Mucosa of rectum (tissue), 2 donors: ENCODE measurements at regions not wholly inside any gene's neighbourhood (a gene's known extent, or its start where the extent isn't known, plus 50 kb on each side); places are given as distances from the start of the nearest gene placed in this dataset.

Source experiments
- H3K27ac ChIP-seq, 2 donors: one replicate each; pipeline ENCODE4 v1.7.0; 2013; ENCODE audit warnings: inconsistent platforms in 2 of 2, low read depth in 2 of 2, low read length in 2 of 2
- H3K27me3 ChIP-seq, 2 donors: one replicate each; pipeline ENCODE4 v1.7.0; 2013; ENCODE audit warnings: low read length in 2 of 2; ENCODE audit not compliant: control insufficient read depth in 2 of 2, insufficient read depth in 2 of 2
- H3K36me3 ChIP-seq, 2 donors: one replicate each; pipeline ENCODE4 v1.7.0; 2013; ENCODE audit warnings: low read length in 2 of 2; ENCODE audit not compliant: control insufficient read depth in 2 of 2, insufficient read depth in 2 of 2
- H3K4me1 ChIP-seq, 2 donors: one replicate each; pipeline ENCODE4 v1.7.0; 2013; ENCODE audit warnings: low read length in 2 of 2, mild to moderate bottlenecking in 1 of 2; ENCODE audit not compliant: control insufficient read depth in 2 of 2, insufficient read depth in 2 of 2
- H3K4me3 ChIP-seq, 2 donors: one replicate each; pipeline ENCODE4 v1.7.0; 2013; ENCODE audit warnings: low read length in 2 of 2
- H3K9ac ChIP-seq, 2 donors: one replicate each; pipeline ENCODE4 v1.7.0; 2013; ENCODE audit warnings: low read length in 2 of 2, low read depth in 1 of 2, mild to moderate bottlenecking in 1 of 2
- H3K9me3 ChIP-seq, 2 donors: one replicate each; pipeline ENCODE4 v1.7.0; 2013; ENCODE audit warnings: low read length in 2 of 2; ENCODE audit not compliant: control insufficient read depth in 2 of 2
- donor health status: healthy.
- donor health status: Normal muscosa, but diverticular disease.

GRCh38 chr7:86592185-86592584 is 51.5 kb upstream of the GRM3 start:
- H3K4me3 ChIP-seq: no peak overlapping the region
- no peaks in the 10 kb centered on the region for H3K4me1 ChIP-seq
- no peaks in the 10 kb centered on the region for H3K36me3 ChIP-seq
- no peak overlapping the region for H3K27ac ChIP-seq
- H3K27me3 ChIP-seq: no peaks in the 10 kb centered on the region
- no peak overlapping the region for H3K9ac ChIP-seq
- no peaks in the 10 kb centered on the region for H3K9me3 ChIP-seq

GRCh38 chr7:86574006-86574405 is 69.7 kb upstream of the GRM3 start:
- H3K36me3 ChIP-seq: no peaks in the 10 kb centered on the region
- no peak overlapping the region for H3K9ac ChIP-seq
- H3K27ac ChIP-seq: no peak overlapping the region
- H3K4me3 ChIP-seq: no peak overlapping the region
- no peaks in the 10 kb centered on the region for H3K9me3 ChIP-seq
- no peaks in the 10 kb centered on the region for H3K27me3 ChIP-seq
- no peaks in the 10 kb centered on the region for H3K4me1 ChIP-seq

GRCh38 chr7:86558680-86559501 is 84.8 kb upstream of the GRM3 start:
- H3K27ac ChIP-seq: no peak overlapping the region
- H3K9ac ChIP-seq: no peak overlapping the region
- no peaks in the 10 kb centered on the region for H3K36me3 ChIP-seq
- no peaks in the 10 kb centered on the region for H3K4me1 ChIP-seq
- H3K4me3 ChIP-seq: no peak overlapping the region
- no peaks in the 10 kb centered on the region for H3K27me3 ChIP-seq
- no peaks in the 10 kb centered on the region for H3K9me3 ChIP-seq

GRCh38 chr7:86534641-86535040 is 109.1 kb upstream of the GRM3 start:
- Histone ChIP-seq H3K4me3 (no peak overlapping the region), H3K27me3 (no peaks in the 10 kb centered on the region), H3K36me3 (no peaks in the 10 kb centered on the region), H3K9me3 (no peaks in the 10 kb centered on the region), H3K4me1 (no peaks in the 10 kb centered on the region), H3K27ac (no peak overlapping the region), H3K9ac (no peak overlapping the region)

GRCh38 chr7:86504229-86504628 is 139.5 kb upstream of the GRM3 start:
- Histone ChIP-seq H3K9me3 (no peaks in the 10 kb centered on the region), H3K9ac (no peak overlapping the region), H3K36me3 (no peaks in the 10 kb centered on the region), H3K4me1 (no peaks in the 10 kb centered on the region), H3K4me3 (no peak overlapping the region), H3K27me3 (no peaks in the 10 kb centered on the region), H3K27ac (no peak overlapping the region)

- Histone ChIP-seq H3K4me1 (no peaks in the 10 kb centered on the region), H3K4me3 (no peak overlapping the region), H3K9ac (no peak overlapping the region), H3K27ac (no peak overlapping the region), H3K9me3 (no peaks in the 10 kb centered on the region), H3K36me3 (no peaks in the 10 kb centered on the region), H3K27me3 (no peaks in the 10 kb centered on the region)
These were observed 143.7 kb upstream of the GRM3 start for GRCh38 chr7:86499986-86500385.

GRCh38 chr7:86485827-86486226 is 157.9 kb upstream of the GRM3 start:
- no peak overlapping the region for H3K4me3 ChIP-seq
- H3K9ac ChIP-seq: no peak overlapping the region
- no peaks in the 10 kb centered on the region for H3K9me3 ChIP-seq
- no peak overlapping the region for H3K27ac ChIP-seq
- H3K4me1 ChIP-seq: no peaks in the 10 kb centered on the region
- H3K27me3 ChIP-seq: no peaks in the 10 kb centered on the region
- no peaks in the 10 kb centered on the region for H3K36me3 ChIP-seq

- H3K4me1 ChIP-seq: no peaks in the 10 kb centered on the region
- H3K9me3 ChIP-seq: no peaks in the 10 kb centered on the region
- H3K36me3 ChIP-seq: no peaks in the 10 kb centered on the region
- no peaks in the 10 kb centered on the region for H3K27me3 ChIP-seq
- no peak overlapping the region for H3K27ac ChIP-seq
- H3K4me3 ChIP-seq: no peak overlapping the region
- H3K9ac ChIP-seq: no peak overlapping the region
These were observed 164.6 kb upstream of the GRM3 start for GRCh38 chr7:86479144-86479543.

GRCh38 chr7:86477343-86477935 is 166.3 kb upstream of the GRM3 start:
- Histone ChIP-seq H3K4me3 (no peak overlapping the region), H3K9ac (no peak overlapping the region), H3K27ac (no peak overlapping the region), H3K36me3 (no peaks in the 10 kb centered on the region), H3K27me3 (no peaks in the 10 kb centered on the region), H3K4me1 (no peaks in the 10 kb centered on the region), H3K9me3 (no peaks in the 10 kb centered on the region)

GRCh38 chr7:86470763-86471162 is 172.9 kb upstream of the GRM3 start:
- Histone ChIP-seq H3K4me1 (no peaks in the 10 kb centered on the region), H3K27me3 (no peaks in the 10 kb centered on the region), H3K9ac (no peak overlapping the region), H3K4me3 (no peak overlapping the region), H3K9me3 (no peaks in the 10 kb centered on the region), H3K27ac (no peak overlapping the region), H3K36me3 (no peaks in the 10 kb centered on the region)
